Ammon's horn (tissue), 1 donor: ENCODE measurements at regions not wholly inside any gene's neighbourhood (a gene's known extent, or its start where the extent isn't known, plus 50 kb on each side); places are given as distances from the start of the nearest gene placed in this dataset.

Source experiments
- DNase-seq: peaks from one replicate; pipeline ENCODE4 v3.0.0-alpha.2; 2016; ENCODE audit warnings: low spot score

GRCh38 chr11:122173587-122173986, 57.6 kb upstream of the BLID start:
- no peak for DNase-seq

- DNase-seq: no peak
Measured at GRCh38 chr11:122173074-122173450, 57.0 kb upstream of the BLID start.

GRCh38 chr11:122172352-122173073, 56.5 kb upstream of the BLID start:
- DNase-seq: no peak

DNA sequence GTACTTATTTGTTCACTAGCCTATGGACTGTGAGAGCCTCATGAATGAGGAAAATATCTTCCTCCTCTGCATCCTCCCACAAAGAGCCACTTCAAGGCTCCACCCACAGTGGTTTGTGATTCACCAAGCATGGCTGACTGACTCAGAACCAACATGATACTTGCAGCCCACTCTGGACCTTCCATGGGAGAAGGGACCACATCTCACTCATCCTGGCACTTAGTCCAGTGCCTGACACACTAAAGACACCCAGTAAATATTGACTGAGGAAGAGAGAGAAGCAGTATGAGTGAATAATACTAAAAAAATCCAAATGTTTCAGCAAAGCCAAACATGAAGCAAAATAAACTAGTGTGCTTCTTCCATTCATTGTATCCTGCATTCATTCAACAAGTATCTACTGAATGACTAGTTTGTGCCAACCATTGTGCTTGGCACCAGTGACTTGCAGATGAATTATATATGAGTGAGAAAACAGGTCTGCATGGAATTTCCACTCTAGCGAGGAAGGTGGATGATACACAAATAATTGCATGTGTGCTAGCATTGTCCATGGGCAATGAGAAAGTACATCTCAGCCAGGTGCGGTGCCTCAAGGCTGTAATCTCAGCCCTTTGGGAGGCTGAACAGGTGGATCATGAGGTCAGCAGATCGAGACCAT, 54.9 kb upstream of the BLID start:
- no peak for DNase-seq

DNA sequence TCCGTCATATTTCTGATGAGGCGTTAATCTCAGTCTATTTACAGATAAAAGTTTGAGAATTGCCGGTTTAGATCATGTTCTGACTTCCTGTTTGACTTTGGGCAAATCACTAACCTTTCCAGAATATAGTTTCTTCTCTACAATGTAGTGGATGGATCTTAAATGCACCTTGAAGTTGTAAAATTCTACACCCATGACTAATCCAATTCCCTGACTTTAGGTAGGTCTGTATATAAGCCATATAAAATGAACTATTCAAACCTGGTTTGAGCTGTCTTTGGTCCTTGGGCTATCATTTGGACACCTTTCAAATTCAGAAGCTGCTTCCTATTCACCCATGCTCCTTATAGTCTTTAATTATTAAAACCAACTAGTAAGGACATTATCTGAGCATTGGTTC, 52.2 kb upstream of the BLID start:
- no peak for DNase-seq

DNA sequence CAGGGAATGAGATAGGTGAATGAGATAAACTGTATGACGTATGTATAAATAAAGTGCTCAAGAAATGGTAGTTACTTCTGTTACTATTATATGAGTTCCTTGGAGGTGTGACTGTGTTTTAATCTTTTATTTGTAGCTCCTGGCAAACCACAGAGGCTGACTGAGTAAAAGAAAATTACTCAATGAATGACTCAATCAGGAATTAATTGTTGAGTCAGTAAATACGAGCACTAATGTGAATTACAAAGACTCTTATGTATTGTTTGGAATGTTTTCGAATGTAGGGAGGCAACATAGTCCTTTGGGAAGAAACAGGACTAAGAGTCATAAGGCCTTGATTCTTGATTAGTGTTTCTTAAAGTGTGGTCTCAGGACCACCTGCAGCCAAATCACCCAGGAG, 51.1 kb upstream of the BLID start:
- DNase-seq: no peak

DNA sequence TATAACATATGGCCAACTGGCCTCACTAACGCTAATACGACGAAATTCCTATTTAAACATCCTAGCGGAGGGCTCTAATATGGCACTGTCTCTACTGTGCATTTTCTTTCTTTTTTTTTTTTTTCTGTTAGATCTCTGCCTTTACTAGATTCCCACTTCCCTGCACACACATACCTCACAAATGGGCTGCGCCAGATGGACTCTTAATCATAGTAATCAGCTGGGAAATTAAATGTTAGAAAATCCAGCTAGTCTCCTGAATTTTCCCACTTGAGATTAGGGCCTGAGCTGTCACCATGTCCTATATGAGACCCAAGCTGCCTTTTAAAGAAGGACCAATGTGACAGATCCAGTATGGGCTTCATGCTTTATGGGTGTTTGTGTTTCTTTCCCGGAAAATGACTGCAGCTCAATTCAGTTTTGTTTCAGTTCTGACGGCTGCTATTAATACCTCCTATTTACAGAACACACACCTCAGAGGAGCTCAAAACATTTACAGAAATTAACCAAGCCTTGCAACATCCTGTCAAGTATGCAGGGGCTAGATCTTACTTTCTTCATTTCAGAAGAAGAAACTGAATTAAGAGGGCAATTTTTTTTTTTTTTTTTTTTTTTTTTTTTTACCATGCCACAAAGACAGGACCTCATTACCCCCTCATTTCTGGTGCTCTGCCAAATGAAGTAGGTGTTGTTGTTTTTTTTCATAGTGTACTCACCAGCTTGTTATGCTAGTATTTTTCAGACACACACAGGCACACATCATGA, 49.8 kb upstream of the BLID start:
- DNase-seq: no peak
